ENCODE measurements at regions not wholly inside any gene's neighbourhood (a gene's known extent, or its start where the extent isn't known, plus 50 kb on each side); places are given as distances from the start of the nearest gene placed in this dataset.

DNA sequence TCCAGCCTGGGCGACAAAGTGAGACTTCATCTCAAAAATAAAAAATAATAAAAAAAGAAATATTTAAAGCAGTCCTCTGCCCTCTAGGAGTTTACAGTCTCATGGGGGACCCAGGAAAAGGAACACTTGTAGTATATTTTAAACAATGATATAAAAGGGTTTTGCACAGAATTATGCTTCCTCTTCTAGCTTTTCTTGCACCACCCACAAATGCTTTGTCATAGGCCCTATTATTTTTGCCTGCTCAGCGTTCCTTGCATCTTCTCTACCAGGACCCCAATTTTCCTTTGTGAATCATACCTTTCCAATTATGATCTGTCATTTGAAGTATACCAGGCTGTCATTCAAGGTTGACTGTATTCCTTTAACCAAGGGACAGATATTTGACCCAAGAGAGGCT lies 164.8 kb upstream of the CDKN2B start:
- TF ChIP-seq PML (IDR thresholded peaks at IDR 0.05; ENCODE audit: low read length) (no peak), TARDBP (IDR thresholded peaks at IDR 0.05; ENCODE audit: borderline replicate concordance) (no peak), CHD4 (IDR thresholded peaks at IDR 0.05) (no peak), CTCF (IDR thresholded peaks at IDR 0.05 in 2 of 3, conservative IDR thresholded peaks at IDR 0.05 in 1 of 3; ENCODE audit: control insufficient read depth in 2 of 3, extremely low read depth in 1 of 3, insufficient read depth in 1 of 3, low read depth in 3 of 3, low read length in 3 of 3) (no peak), MXI1 (IDR thresholded peaks at IDR 0.05; ENCODE audit: low read depth, low read length) (no peak), CHD2 (IDR thresholded peaks at IDR 0.05; ENCODE audit: borderline replicate concordance, low read depth, low read length) (no peak), SIX5 (IDR thresholded peaks at IDR 0.05; ENCODE audit: low read depth, low read length, severe bottlenecking) (no peak), TAF1 (IDR thresholded peaks at IDR 0.05; ENCODE audit: borderline replicate concordance, low read depth, low read length) (no peak)
